ENCODE measurements at regions not wholly inside any gene's neighbourhood (a gene's known extent, or its start where the extent isn't known, plus 50 kb on each side); places are given as distances from the start of the nearest gene placed in this dataset.

DNA sequence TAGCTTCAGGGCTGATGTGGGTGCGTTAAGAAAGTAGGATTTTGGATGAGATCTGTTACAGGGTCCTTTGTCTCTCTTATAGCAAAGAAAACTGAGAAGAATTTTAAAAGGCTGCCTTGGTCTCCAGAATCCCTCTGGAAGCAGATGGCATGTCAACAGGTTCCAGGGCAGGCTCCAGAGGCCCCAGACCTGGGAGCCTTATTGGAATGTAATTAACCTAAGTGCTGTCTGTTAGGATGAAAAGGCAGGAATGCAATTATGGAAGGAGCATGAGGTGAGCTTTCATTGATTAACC lies 97.2 kb upstream of the PKDCC start:
- TF ChIP-seq, protein P1, sequence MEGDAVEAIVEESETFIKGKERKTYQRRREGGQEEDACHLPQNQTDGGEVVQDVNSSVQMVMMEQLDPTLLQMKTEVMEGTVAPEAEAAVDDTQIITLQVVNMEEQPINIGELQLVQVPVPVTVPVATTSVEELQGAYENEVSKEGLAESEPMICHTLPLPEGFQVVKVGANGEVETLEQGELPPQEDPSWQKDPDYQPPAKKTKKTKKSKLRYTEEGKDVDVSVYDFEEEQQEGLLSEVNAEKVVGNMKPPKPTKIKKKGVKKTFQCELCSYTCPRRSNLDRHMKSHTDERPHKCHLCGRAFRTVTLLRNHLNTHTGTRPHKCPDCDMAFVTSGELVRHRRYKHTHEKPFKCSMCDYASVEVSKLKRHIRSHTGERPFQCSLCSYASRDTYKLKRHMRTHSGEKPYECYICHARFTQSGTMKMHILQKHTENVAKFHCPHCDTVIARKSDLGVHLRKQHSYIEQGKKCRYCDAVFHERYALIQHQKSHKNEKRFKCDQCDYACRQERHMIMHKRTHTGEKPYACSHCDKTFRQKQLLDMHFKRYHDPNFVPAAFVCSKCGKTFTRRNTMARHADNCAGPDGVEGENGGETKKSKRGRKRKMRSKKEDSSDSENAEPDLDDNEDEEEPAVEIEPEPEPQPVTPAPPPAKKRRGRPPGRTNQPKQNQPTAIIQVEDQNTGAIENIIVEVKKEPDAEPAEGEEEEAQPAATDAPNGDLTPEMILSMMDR (IDR thresholded peaks at IDR 0.05) = no peak
- TF ChIP-seq POLR2A (IDR thresholded peaks at IDR 0.05) = no peak
